ENCODE measurements at regions not wholly inside any gene's neighbourhood (a gene's known extent, or its start where the extent isn't known, plus 50 kb on each side); places are given as distances from the start of the nearest gene placed in this dataset.

DNA sequence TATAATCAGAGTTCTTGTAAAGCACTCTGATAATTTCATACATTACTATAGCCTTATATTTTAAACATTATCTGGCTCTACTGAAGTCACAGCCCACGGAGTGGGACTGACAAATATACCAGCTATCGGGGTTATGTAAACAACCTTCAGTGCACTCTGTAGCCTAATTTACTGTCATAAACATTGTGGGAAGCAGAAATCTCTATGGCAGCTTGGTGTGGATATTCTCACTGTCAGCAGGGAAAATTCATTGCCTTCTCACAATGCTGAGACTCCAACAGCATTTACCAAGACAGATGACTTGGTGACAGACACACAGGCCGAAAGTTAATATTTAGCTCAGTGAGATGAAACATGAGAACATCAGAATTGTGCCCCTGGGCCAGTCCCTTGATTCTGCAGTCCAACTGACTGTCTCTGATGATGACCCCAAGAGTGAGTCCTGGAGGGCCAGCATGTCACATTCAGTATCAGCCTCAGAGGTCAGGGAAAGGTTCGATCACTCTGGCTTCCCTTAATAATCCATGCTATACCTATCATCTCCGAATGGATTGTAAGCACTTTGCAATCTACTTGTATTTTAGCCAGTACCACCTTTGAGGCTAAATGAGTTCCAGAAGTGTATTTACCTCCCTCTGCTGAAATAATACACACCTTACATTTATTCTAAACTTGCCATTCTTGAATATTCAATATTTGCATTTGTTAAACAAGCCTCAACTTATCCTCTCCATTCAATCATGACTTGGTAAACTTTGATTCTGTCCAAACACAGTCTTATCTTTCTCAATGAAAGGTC, 146.2 kb upstream of the OSR1 start:
- ATAC-seq (ENCODE audit: poor library complexity), result no peak
- intact Hi-C loops (cut with DNase I), result no loop called here
- no peak for DNase-seq

- intact Hi-C loops (cut with DNase I), result no loop called here
- no peak for ATAC-seq (ENCODE audit: poor library complexity)
- no peak for DNase-seq
Observed at GRCh38 chr2:19503915-19504314, 145.5 kb upstream of the OSR1 start.

DNA sequence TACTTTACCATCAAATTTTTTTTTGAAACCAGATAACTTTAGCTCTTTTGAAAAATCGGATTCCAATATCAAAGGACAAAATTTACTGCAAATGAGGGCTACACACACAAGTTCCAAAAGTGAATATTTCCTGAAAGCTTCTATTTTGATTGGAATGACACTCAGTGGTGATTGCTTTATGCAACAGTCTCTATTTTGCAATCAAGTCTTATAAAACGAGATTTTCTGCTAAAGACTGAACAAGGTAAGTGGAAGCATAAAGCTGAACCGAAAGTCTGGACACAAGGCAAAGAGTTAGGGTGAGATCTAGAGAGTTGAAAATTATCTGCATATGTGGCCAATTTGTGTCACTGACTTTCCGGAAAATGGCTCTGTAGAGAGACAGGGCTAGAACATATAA, 145.0 kb upstream of the OSR1 start:
- DNase-seq (no peak), ATAC-seq (ENCODE audit: poor library complexity) (no peak)
- intact Hi-C loops (cut with DNase I), result no loop called here

- intact Hi-C loops (cut with DNase I), result no loop called here
- ATAC-seq (ENCODE audit: poor library complexity) (no peak), DNase-seq (no peak)
Observed at GRCh38 chr2:19500126-19500525, 141.7 kb upstream of the OSR1 start.

- ATAC-seq (ENCODE audit: poor library complexity) (no peak), DNase-seq (no peak)
- intact Hi-C loops (cut with DNase I), result no loop called here
Observed at GRCh38 chr2:19496646-19497045, 138.2 kb upstream of the OSR1 start.

DNA sequence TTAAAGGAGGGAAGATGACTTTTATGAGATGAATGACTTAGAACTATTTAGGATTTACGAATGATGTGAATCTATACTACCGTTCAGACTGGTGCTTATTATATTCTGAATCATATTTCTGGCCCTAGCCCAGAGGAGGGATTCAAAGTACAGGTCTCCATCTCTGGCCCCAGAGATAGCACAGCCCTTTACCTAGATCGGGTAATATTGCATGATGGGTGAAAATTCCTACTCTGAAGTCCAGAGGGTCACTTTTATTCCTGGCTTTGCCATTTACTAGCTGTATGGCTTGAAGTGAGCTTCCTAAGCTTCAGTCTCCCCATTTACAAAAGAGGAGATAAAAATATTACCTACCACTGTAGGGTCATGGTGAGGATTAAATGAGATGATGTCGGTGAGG, 135.8 kb upstream of the OSR1 start:
- intact Hi-C loops (cut with DNase I), result no loop called here

GRCh38 chr2:19491796-19492195, 133.4 kb upstream of the OSR1 start:
- ATAC-seq (ENCODE audit: poor library complexity), result no peak
- no peak for DNase-seq
- intact Hi-C loops (cut with DNase I), result no loop called here

More for the DNA sequence above, 135.8 kb upstream of the OSR1 start:
- no peak for DNase-seq
- ATAC-seq (ENCODE audit: poor library complexity), result no peak

- intact Hi-C loops (cut with DNase I), result no loop called here
- DNase-seq (no peak), ATAC-seq (ENCODE audit: poor library complexity) (no peak)
Observed at GRCh38 chr2:19490846-19491435, 132.5 kb upstream of the OSR1 start.

- DNase-seq (no peak), ATAC-seq (ENCODE audit: poor library complexity) (no peak)
- intact Hi-C loops (cut with DNase I), result no loop called here
Observed at GRCh38 chr2:19488009-19488691, 129.7 kb upstream of the OSR1 start.

DNA sequence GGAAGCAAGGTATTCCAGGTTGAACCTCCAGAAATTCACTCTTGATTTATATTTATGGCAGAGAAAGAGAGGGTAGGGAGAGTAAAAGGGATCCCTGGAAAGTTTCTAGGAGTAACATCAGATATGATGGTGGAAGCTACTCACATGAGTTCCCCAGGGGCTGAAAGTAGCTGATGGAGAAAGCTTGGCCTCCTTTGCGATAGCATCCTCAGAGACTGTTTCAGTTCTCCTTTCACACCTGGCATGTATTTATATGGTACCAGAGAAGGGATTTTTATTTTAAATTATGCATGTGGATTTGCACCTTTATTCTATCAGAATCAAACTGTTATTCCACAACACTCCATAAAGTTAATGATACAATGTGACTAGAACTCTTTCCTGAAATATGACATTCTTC, 126.3 kb upstream of the OSR1 start:
- no peak for ATAC-seq (ENCODE audit: poor library complexity)
- intact Hi-C loops (cut with DNase I), result no loop called here
- DNase-seq, result no peak

DNA sequence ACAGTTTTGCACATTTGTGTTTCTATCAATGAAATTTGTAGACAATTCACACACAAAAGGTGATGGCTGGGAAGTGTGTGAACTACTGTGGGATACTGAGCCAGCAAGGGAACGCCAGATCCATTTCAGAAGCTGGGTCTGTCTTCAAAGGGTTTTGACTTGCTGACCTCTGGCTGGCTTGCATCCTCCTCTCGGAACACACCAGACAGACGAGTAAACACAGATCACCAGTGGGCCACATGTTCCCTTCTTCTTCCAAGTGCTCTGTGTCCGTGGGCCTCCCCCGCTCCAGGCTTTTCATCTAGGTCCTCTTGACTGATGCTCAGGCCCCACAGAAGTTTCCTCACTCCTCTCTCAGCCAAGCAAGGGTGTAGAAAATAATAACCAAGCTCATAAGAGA, 122.2 kb upstream of the OSR1 start:
- no peak for DNase-seq
- intact Hi-C loops (cut with DNase I), result no loop called here
- no peak for ATAC-seq (ENCODE audit: poor library complexity)

- ATAC-seq (ENCODE audit: poor library complexity), result no peak
Observed at GRCh38 chr2:19479666-19480065, 121.2 kb upstream of the OSR1 start.

GRCh38 chr2:19478409-19478808, 120.0 kb upstream of the OSR1 start:
- no peak for ATAC-seq (ENCODE audit: poor library complexity)
- no peak for DNase-seq
- intact Hi-C loops (cut with DNase I), result no loop called here

More at GRCh38 chr2:19479666-19480065, 121.2 kb upstream of the OSR1 start:
- intact Hi-C loops (cut with DNase I), result no loop called here
- no peak for DNase-seq

DNA sequence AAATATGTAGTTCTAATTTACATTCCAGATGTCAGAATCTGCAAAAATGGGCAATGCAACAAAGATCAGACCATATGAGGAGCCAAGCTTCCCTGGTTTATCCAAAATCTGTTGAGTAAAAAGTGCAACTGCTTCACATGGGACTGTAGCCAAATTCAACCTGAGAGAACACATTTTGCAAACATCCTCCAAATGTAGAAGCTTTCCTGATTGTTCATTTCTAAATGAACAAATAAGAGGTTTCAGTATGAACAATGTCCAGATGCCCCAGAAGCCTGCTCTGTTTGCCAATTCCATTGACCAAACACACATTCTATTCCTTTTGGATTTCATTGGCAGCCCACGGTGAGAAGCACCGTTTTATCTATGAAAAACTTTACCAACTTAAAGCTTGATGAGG, 117.9 kb upstream of the OSR1 start:
- no peak for ATAC-seq (ENCODE audit: poor library complexity)
- intact Hi-C loops (cut with DNase I), result no loop called here

DNA sequence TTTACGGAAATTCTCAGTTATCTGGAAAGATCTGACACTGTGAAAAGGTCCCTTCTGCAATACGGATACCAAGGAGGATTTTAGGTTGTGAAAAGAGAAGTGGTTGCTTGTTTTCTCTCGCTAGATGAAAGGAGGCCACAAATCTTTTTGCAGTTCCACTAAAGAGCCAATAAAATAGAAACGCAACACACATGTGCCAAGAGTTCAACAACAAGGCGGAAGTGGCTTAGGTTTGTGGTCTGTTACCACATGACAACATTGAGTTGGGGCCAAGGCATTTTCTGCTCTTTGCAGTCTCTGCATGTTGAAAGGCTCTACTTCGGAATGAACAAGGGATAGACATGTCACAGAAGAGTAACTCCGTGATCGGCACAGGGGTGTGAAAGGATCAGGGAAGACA, 115.7 kb upstream of the OSR1 start:
- DNase-seq (no peak), ATAC-seq (ENCODE audit: poor library complexity) (no peak)
- intact Hi-C loops (cut with DNase I), result no loop called here

More for the DNA sequence above, 117.9 kb upstream of the OSR1 start:
- no peak for DNase-seq

DNA sequence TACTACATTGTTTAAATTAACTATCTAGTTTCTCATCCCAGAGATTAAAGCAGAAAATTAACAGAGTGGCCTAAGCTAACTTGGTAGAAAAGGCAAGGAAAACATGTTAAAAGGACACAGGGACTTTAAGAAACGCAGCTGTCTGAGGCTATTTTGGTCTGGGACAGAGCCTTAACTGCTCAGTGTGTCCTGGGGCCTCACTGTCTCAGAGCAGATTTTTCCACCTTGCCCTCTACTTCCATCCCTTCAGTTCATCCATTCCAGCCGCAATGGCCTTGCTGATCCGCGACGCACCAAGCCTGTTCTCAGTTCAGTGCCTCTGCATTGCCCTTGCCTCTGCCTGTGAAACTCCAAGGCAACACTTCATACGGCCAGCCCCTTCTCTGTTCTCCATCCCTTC, 114.9 kb upstream of the OSR1 start:
- DNase-seq (no peak), ATAC-seq (ENCODE audit: poor library complexity) (no peak)
- intact Hi-C loops (cut with DNase I), result no loop called here

DNA sequence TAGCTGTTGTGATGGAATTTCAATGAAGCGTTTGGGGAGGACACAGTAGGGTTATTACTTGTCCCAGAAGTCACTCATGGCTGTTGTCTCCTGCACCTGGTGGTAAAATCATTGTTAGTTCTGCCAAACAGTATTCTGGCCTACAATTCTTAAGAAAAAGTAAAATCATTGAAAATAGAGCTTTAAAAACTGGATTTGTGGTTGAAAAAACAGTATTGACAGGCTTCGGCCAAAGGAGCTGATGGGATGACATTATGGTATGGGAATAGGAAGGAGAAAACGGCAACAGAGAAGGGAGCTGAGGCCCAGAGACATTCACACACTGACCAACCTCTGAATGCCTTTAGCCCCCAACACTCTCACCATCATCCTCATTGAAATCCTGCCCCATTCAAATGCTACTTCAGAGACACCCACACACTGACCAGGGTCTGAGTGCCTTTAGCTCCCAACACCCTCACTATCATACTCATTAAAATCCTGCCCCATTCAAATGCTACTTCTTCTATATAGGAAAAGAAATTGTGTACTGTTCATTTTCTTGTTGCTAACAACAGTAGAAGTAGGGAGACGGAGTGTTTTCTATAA, 114.1 kb upstream of the OSR1 start:
- intact Hi-C loops (cut with DNase I), result no loop called here
- no peak for DNase-seq
- ATAC-seq (ENCODE audit: poor library complexity), result no peak

GRCh38 chr2:19471491-19471890, 113.1 kb upstream of the OSR1 start:
- intact Hi-C loops (cut with DNase I), result no loop called here
- ATAC-seq (ENCODE audit: poor library complexity) (no peak), DNase-seq (no peak)

- intact Hi-C loops (cut with DNase I), result no loop called here
- no peak for ATAC-seq (ENCODE audit: poor library complexity)
- no peak for DNase-seq
Observed at GRCh38 chr2:19465978-19466377, 107.6 kb upstream of the OSR1 start.

- no peak for DNase-seq
- ATAC-seq (ENCODE audit: poor library complexity), result no peak
- intact Hi-C loops (cut with DNase I), result no loop called here
Observed at GRCh38 chr2:19462256-19462645, 103.8 kb upstream of the OSR1 start.
